ENCODE measurements at regions not wholly inside any gene's neighbourhood (a gene's known extent, or its start where the extent isn't known, plus 50 kb on each side); places are given as distances from the start of the nearest gene placed in this dataset.

DNA sequence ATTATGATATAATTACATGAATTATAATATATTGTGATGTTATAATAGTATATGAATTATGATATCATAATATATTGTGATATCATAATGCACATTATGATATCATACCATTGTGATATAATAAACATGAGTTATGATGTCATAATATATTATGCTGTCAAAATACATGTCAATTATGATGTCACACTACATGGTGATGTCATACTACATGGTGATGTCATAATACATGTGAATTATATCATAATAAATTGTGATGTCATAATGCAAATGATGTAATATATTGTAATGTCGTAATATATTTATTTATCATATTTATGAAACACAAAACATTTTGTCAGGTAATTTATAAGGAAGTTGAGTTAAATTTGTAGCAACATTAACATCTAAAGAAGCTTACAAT is 1950.1 kb downstream of the TP53TG3F start:
- CTCF ChIA-PET, result no interaction called here
- H3K36me3 Mint-ChIP-seq (ENCODE audit: insufficient read depth, unreplicated experiment), result no peaks in the 10 kb centered on the region
- DNase-seq, result no peak

DNA sequence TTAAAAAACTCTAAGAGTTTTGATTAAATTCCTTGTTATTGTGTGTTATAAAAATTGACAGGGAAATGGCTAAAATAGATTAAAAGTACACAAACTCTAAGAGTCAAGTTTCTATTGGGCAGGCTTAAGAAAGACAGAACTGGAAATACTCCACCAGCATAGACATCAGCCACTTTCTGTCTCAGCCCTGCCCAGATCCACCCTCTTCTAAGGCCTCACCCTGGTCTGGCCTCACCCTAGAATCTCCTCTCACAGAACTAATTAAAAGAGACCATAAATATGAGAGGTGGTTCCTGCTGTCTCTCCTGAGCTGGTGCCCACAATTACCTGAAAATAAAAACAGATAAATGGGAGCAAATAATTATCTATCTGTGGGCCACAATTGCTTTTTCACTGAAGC is 1951.0 kb downstream of the TP53TG3F start:
- ChIA-PET POLR2A (no interaction called here), CTCF (no interaction called here)
- H3K4me3 ChIP-seq (ENCODE audit: low read depth, low read length), result no peak overlapping the region
- H3K4me3 Mint-ChIP-seq (ENCODE audit: unreplicated experiment), result no peak overlapping the region
- intact Hi-C loops (cut with micrococcal nuclease; ENCODE audit: unreplicated experiment), result no loop called here
- no peaks in the 10 kb centered on the region for H3K4me1 ChIP-seq
- TF ChIP-seq, protein P1, sequence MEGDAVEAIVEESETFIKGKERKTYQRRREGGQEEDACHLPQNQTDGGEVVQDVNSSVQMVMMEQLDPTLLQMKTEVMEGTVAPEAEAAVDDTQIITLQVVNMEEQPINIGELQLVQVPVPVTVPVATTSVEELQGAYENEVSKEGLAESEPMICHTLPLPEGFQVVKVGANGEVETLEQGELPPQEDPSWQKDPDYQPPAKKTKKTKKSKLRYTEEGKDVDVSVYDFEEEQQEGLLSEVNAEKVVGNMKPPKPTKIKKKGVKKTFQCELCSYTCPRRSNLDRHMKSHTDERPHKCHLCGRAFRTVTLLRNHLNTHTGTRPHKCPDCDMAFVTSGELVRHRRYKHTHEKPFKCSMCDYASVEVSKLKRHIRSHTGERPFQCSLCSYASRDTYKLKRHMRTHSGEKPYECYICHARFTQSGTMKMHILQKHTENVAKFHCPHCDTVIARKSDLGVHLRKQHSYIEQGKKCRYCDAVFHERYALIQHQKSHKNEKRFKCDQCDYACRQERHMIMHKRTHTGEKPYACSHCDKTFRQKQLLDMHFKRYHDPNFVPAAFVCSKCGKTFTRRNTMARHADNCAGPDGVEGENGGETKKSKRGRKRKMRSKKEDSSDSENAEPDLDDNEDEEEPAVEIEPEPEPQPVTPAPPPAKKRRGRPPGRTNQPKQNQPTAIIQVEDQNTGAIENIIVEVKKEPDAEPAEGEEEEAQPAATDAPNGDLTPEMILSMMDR (IDR thresholded peaks at IDR 0.05; ENCODE audit: insufficient read depth in 1 of 2, low read depth in 1 of 2, low read length in 1 of 2, severe bottlenecking in 1 of 2, unreplicated experiment in 1 of 2), result no peak
- no peaks in the 10 kb centered on the region for H3K36me3 ChIP-seq (ENCODE audit: control insufficient read depth, insufficient read depth, low read length)
- H3K9me3 ChIP-seq, result no peaks in the 10 kb centered on the region
- H3K27me3 Mint-ChIP-seq (ENCODE audit: insufficient read depth, unreplicated experiment), result no peaks in the 10 kb centered on the region
- H3K27ac Mint-ChIP-seq (ENCODE audit: unreplicated experiment), result no peak overlapping the region
- no peaks in the 10 kb centered on the region for H3K9me3 Mint-ChIP-seq (ENCODE audit: unreplicated experiment)
- H3K4me1 Mint-ChIP-seq (ENCODE audit: low read depth, unreplicated experiment), result no peaks in the 10 kb centered on the region
- no peak for DNase-seq
- no peaks in the 10 kb centered on the region for H3K27me3 ChIP-seq (replicated peaks; ENCODE audit: control insufficient read depth, insufficient read depth, low read length)
- BruUV-seq (replicated peaks), result no TSS peak
- H3K36me3 Mint-ChIP-seq (ENCODE audit: insufficient read depth, unreplicated experiment), result no peaks in the 10 kb centered on the region

More for the DNA sequence above, 1950.1 kb downstream of the TP53TG3F start:
- Histone ChIP-seq H3K36me3 (ENCODE audit: control insufficient read depth, insufficient read depth, low read length) (no peaks in the 10 kb centered on the region), H3K27me3 (replicated peaks; ENCODE audit: control insufficient read depth, insufficient read depth, low read length) (no peaks in the 10 kb centered on the region), H3K4me3 (ENCODE audit: low read depth, low read length) (no peak overlapping the region), H3K4me1 (no peaks in the 10 kb centered on the region), H3K9me3 (no peaks in the 10 kb centered on the region)
- H3K27ac Mint-ChIP-seq (ENCODE audit: unreplicated experiment), result no peak overlapping the region
- no peaks in the 10 kb centered on the region for H3K4me1 Mint-ChIP-seq (ENCODE audit: low read depth, unreplicated experiment)
- BruUV-seq (replicated peaks), result no TSS peak
- intact Hi-C loops (cut with micrococcal nuclease; ENCODE audit: unreplicated experiment), result no loop called here
- H3K4me3 Mint-ChIP-seq (ENCODE audit: unreplicated experiment), result no peak overlapping the region
- TF ChIP-seq, protein P1 (IDR thresholded peaks at IDR 0.05; ENCODE audit: insufficient read depth in 1 of 2, low read depth in 1 of 2, low read length in 1 of 2, severe bottlenecking in 1 of 2, unreplicated experiment in 1 of 2), result no peak
- no peaks in the 10 kb centered on the region for H3K9me3 Mint-ChIP-seq (ENCODE audit: unreplicated experiment)
- no peaks in the 10 kb centered on the region for H3K27me3 Mint-ChIP-seq (ENCODE audit: insufficient read depth, unreplicated experiment)
- POLR2A ChIA-PET, result no interaction called here

DNA sequence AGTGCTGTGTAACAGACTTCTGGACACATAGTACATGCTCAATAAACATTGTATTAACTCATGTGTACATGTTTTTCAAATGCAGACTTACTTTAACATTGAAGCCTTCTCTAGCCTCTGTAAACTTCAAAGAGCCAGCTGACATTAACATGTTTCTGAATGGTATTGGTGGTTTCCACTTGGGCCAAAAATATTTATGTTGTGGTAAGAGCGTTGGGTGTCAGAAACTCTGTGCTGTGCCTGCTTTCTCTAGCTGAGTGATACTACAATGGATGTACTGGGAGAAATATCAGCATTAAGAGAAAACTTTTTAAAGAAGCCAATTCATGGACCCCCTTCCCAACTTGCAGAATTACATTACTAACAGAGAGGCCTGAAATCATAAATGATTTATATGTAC is 1951.7 kb downstream of the TP53TG3F start:
- Mint-ChIP-seq H3K27ac (ENCODE audit: unreplicated experiment) (no peak overlapping the region), H3K27me3 (ENCODE audit: insufficient read depth, unreplicated experiment) (no peaks in the 10 kb centered on the region), H3K9me3 (ENCODE audit: unreplicated experiment) (no peaks in the 10 kb centered on the region), H3K4me1 (ENCODE audit: low read depth, unreplicated experiment) (no peaks in the 10 kb centered on the region), H3K4me3 (ENCODE audit: unreplicated experiment) (no peak overlapping the region), H3K36me3 (ENCODE audit: insufficient read depth, unreplicated experiment) (no peaks in the 10 kb centered on the region)
- Histone ChIP-seq H3K27me3 (replicated peaks; ENCODE audit: control insufficient read depth, insufficient read depth, low read length) (no peaks in the 10 kb centered on the region), H3K4me3 (ENCODE audit: low read depth, low read length) (no peak overlapping the region), H3K9me3 (no peaks in the 10 kb centered on the region), H3K36me3 (ENCODE audit: control insufficient read depth, insufficient read depth, low read length) (no peaks in the 10 kb centered on the region), H3K4me1 (no peaks in the 10 kb centered on the region)
- POLR2A ChIA-PET, result no interaction called here
- CTCF ChIA-PET, result no interaction called here
- intact Hi-C loops (cut with micrococcal nuclease; ENCODE audit: unreplicated experiment), result no loop called here
- DNase-seq, result no peak
- TF ChIP-seq, protein P1 (IDR thresholded peaks at IDR 0.05; ENCODE audit: insufficient read depth in 1 of 2, low read depth in 1 of 2, low read length in 1 of 2, severe bottlenecking in 1 of 2, unreplicated experiment in 1 of 2), result no peak
- BruUV-seq (replicated peaks), result no TSS peak
